ENCODE measurements at regions not wholly inside any gene's neighbourhood (a gene's known extent, or its start where the extent isn't known, plus 50 kb on each side); places are given as distances from the start of the nearest gene placed in this dataset.
A peak's percentile ranks its signal among the peaks of the same experiment; 100 is the strongest.

DNA sequence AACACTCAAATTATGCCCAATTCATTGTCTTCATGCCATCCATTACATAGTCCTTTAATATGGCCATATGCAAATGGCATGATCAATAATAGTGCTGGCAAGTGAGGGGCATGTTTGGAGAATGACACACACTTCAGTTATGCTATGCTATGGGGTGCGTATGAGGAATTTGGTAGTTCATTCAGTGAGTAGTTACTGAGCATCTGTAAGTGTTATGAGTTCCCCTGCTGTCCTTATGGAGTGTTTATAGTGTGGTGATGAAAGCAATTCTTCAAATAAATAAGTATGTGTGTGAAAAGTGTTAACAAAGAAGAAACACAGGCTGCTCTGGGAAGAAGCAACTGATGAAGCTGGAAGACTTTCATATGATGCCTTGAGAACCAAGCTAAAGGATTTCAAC lies 383.7 kb upstream of the SLC14A2 start:
- DNase-seq = no peak

DNA sequence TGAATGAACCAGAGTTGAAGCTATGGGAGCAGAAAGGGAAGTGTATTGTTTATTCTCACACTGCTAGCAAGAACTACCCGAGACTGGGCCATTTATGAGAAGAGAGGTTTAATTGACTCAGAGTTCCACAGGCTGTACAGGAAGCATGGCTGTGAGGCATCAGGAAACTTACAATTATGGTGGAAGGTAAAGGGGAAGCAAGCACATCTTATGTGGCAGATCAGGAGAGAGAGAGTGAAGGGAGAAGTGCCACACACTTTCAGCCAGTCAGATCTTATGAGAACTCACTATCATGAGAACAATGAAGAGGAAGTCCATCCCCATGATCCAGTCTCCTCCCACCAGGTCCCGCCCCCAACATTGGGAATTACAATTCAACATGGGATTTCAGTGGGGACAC lies 383.2 kb upstream of the SLC14A2 start:
- DNase-seq = no peak

- no peak for DNase-seq
Measured at GRCh38 chr18:45236676-45237075, 378.6 kb upstream of the SLC14A2 start.

- DNase-seq = no peak
Measured at GRCh38 chr18:45237343-45238098, 377.8 kb upstream of the SLC14A2 start.

GRCh38 chr18:45241271-45241670 lies 374.0 kb upstream of the SLC14A2 start:
- no peak for DNase-seq

DNA sequence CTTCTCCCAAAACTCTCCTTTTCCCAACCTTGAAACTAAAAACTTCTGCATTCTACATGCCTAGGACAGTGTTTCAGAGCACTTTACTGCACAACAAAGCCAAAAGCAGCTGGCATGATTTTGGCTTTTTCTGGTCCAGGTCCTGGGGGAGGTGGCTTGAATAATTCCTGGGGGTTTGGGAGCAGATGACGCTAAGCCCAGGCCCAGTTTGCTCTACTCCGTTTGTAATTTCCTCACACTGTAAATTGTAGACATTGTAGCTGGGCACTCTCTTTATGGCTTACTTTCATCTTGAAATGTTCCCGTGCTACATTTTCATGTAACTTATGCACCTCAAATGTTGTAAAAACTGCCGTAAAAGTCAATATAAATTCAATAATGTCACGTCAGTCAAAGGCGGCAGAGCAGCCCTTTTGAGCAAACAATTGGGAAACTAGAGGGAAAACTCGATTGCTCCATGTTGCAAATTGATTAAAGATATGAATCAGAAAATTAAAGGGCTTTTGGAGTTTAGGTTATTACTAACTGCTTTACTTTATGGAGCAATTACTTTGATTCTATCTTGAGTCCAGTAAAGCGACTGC lies 373.2 kb upstream of the SLC14A2 start:
- DNase-seq = no peak

DNA sequence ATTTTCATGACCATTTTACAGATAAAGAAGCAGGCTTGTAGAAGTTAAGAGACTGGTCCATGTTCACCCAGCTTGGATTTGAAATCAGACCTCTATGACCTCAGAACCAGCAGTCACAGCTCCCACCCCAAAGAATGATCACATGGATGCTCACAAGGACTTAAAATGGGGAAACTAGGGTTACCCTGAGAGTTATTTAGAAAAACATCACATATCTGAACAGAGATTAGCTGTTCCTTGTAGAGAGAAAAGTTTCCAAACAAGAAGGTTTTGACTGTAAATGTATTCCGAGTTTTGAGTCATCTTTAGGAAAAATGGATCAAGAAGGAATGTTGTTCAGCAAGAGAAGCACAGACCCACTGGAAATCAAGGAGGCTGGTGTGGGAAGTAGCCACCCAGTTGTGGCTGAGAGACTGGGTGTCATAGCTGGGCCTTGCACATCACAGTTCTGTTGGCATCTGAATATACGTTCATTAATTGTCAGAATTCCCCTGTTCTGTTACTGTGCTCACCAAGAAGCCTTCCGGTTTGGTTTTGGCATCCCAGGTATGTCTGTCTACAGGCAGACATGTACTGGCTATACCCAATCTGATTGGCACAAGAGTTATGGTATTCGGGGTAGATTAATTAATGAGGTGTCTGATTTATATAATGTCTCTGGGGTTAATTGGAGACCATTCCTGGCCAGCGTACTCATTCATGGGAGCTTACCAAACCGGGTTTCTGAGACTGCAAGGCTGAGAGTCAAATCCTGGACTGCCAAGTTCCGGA lies 371.8 kb upstream of the SLC14A2 start:
- no peak for DNase-seq

GRCh38 chr18:45245091-45245511 lies 370.2 kb upstream of the SLC14A2 start:
- peak; percentile 2 for DNase-seq

DNA sequence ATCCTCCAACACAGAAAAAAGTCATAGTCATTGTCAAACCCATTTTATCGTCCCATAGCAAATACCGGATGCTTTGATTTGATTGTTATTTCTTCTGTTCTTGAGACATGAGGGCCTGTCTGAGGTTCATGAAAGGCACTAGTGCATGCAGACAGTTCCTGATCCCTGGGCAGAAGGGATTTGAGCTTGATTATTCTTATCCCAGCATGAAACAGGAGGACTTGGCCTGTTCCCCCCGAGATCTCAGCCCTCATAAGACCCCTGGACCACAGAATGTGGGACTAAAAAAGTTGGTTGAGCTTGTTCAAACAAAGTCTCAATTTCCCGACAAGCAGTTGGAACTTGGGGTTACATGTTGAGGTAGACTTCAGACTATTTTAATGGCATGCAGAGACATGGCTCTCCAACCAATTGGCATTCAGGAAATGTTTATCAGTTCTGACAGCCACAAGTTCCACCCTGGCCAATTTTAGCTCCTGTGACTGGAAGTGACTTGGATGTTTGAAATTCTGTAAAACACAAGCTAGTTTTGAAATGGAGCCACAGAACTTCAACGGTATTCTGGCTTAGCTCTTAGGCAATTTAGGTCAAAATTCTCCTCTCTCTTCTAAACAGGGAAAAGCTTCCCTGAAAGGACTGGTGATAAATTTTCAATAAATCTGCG lies 366.9 kb upstream of the SLC14A2 start:
- no peak for DNase-seq

DNA sequence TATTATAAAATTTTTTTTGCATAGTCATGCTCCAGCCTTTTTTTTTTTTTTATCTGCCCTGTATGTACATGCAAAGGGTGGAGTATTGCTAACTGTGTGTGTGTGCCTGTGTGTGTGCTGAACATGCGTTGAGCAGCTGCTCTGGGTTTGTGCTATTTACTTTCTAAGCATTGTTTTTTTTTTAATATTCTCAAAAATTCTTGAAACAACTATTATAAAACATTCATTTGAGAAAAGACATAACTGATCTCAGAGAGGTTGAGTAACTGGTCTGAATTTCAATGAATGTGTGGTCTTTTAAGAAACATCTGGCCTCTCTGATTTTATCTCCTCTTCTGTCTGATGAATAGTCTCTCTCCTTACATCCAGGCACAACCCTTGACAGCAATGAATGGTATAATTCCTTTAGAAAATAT lies 366.0 kb upstream of the SLC14A2 start:
- no peak for DNase-seq

- DNase-seq = no peak
Measured at GRCh38 chr18:45250479-45250878, 364.8 kb upstream of the SLC14A2 start.

DNA sequence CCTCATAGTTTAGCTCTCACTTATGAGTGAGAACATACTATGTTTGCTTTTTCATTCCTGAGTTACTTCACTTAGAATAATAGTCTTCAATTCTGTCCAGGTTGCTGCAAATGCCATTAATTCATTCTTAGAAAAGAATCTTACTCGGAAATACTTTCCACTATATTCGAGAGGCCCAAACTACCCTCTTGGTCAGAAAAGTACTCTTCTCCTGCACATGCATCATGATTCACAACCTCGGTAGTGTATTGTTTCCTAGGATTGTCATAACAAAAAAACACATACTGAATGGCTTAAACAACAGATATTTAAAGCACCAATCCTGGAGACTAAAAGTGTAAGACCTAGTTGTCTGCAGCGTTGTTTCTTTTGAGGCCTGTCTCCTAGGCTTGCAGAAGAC lies 364.0 kb upstream of the SLC14A2 start:
- no peak for DNase-seq

DNA sequence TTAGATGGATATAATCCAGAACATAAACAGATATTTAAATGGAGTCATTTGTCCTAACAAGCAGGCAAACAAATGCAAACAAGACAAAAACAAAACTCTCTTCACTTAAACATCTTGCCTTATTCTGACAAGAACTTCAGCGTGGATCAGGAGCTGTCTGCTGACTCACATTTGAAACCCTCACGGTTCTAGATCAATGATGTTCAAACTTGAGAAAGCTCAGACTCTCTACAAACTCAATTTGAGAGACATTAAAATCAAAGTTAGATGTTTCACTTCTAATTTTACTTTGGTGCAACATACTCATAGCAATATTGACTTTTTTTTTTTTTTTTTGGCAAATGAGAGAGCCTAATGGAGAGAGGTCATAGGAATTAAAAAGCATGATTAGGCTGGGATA lies 362.8 kb upstream of the SLC14A2 start:
- no peak for DNase-seq

DNA sequence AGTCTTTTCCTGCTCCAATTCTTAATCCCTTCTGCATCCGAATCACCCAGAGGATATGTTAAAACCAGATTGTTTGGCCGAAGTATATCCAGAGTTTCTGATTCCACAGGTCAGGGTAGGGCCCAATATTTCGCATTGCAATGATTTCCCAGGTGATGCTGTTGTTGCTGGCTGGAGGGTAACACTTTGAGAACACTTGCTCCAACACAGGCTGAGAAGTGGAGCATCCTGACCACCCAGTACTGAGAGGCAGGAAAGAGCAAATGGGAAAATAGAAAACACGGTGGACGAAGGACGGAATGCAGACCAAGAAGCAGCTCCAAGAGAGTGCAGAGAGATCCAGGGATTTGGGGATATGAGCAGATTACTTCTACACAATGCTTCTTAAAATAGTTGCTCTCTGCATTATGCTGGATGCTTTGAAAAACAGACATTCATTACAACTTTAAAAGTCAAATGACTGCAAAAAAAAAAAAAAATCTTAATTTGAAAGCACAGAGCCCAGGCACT lies 362.2 kb upstream of the SLC14A2 start:
- no peak for DNase-seq

DNA sequence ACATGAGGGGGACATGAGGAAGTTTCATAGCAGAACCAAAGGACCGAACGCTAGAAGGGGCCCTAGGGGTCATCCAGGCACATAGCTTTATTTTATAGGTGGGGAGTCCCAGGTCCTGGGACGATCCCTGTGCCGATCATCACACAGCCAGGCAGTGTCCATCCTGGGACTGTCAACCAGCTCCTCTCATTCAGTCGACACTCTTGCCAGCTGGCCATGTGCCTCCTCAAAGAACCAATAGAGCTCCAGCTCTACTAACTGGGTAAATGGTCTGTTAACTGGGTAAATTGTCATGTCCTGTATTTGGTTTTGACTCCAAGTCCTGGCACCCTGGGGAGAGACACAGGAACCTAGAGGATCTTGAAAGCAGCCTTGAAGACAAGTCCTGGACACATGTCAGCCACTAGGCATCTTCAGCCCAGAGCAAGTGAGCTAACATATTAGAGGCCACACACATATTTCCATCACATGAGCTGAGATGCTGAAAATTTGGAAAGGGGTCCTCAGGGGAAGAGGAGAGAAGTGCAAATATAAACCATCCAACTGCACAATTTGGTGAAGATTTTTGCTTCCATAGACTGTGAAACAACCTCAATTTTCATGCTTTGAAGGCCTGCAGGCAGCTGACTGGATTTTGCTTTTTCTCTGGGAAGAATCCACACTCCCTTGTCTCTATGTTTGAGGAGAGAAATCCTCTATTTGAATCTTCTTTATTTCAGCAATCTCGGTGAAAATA lies 361.1 kb upstream of the SLC14A2 start:
- DNase-seq = no peak

DNA sequence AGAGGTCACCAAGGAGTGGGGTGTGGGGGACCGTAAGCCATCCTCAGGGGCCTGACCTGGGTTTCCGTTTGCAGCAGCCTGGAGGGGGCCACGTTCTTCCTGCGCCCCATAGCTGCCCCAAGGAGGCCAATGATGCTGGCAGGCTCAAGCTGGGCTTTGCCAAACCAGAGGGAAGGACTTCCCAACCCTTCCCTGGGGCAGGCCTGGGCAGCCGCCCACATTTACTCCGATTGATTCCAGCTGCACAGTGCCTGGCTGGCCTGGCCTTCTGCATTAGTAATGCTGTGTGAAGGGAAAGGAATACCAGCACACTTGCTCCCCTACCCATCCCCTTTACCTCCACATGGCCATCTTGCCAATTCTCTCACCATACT lies 360.6 kb upstream of the SLC14A2 start:
- no peak for DNase-seq

GRCh38 chr18:45255197-45255890 lies 359.9 kb upstream of the SLC14A2 start:
- DNase-seq = no peak

DNA sequence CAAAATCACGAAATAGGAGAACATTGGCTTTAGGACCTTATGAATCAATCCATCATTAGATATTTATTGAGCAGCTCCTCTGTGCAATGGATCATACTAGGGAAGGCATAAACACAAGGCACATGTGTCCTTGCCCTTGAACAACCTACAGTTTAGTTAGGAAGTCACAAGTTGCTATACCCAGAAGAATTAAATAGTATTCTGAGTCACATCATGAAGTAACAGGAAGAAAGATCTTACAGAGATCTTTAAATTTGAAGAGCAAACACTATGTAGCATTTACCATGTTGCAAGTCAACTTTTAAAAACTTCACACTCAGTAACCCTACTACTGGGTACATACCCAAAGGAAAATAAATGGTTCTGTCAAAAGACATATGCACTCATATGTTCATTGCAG lies 355.2 kb upstream of the SLC14A2 start:
- no peak for DNase-seq

DNA sequence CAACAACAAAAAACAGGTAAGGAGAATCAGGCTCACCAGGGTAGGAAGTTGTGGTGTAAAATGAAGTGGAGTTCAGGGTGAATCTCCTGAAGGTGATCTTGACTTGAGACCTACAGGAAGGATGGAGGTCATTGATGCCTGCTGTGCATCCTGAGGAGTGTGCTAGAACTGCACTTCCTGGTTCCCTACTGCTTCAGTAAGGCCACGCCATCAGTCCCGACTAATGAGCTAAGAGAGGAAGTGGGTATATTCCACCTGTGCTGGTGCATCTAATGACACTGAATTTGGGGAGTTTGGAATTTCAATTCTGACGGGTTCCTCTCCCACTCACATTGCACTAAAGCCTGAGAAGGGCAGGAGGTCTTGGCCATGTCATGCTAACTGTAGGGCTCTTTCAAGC lies 349.3 kb upstream of the SLC14A2 start:
- no peak for DNase-seq

DNA sequence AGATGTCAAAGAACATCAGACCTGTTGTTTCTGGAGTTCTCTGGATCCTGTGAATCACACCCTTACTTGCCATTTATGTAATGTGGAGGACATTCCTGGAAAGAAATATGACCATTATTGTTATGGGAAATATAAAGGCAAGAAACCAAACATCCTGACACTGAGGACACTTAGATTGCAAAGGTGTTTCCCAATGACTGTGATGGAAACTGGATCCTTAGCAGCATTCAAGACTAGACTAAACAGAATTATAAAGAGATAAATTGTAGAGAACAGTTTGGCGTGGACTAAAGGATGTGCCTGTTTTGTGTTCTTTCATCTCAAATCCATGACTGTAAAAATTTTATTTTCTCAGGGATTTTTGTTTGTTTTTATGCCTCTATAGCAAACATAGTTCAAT lies 347.7 kb upstream of the SLC14A2 start:
- DNase-seq = no peak

- DNase-seq = no peak
Measured at GRCh38 chr18:45268583-45268982, 346.7 kb upstream of the SLC14A2 start.

DNA sequence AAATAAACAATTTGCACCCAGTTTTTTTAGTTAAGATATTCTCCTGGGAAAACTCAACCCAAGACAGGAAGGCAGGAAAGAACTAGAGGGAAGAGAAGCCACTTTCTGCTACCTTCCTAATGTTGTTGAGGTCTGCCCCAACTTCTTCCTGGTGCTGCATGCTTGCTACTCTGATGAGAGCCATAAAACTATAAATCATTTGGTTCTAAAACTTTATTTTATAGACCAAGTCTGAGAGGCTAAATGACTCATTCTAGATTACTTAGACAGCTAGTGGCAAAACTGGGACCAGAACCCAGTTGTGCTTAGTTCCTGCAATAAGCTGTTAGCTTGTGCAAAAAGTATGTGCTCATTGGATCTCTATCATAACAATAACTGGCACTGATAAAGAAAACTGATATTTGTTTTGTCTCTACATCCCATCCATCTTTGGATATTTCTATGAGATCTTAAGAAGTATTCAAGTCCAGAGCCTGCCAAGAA lies 344.9 kb upstream of the SLC14A2 start:
- no peak for DNase-seq
